ENCODE measurements at regions not wholly inside any gene's neighbourhood (a gene's known extent, or its start where the extent isn't known, plus 50 kb on each side); places are given as distances from the start of the nearest gene placed in this dataset.

DNA sequence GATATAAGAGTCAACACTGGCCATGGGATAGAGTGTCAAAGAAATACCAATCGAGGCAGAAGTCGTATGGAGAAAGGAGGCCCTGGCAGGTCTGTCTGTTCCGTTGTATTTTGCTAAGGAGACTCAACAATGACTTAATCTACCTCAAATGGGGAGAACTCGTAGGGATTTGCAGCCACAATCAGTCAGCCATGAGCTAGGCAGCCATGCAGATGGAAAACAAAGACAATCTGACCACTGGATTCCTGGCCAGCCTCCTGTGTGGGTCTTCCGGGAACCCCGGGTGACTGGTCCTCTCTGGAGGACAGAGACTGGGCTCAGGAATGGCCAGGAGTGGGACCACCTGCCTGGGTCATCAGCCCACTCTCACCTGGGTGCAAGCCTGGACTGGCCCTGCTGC lies 167.8 kb downstream of the ETS2 start:
- BruUV-seq (replicated peaks), result no TSS peak
- ATAC-seq, result no peak
- Histone ChIP-seq H3K4me1 (ENCODE audit: control insufficient read depth, insufficient read depth, low read length) (no peaks in the 10 kb centered on the region), H3K9me3 (ENCODE audit: control insufficient read depth, insufficient read depth, low read depth, low read length) (no peaks in the 10 kb centered on the region), H3K27ac (ENCODE audit: low read length) (no peak overlapping the region), H3K27me3 (ENCODE audit: control insufficient read depth, insufficient read depth, low read length) (no peaks in the 10 kb centered on the region), H3K36me3 (ENCODE audit: control insufficient read depth, insufficient read depth, low read length) (no peaks in the 10 kb centered on the region), H3K4me3 (ENCODE audit: low read depth in 2 of 2, low read length in 2 of 2) (no peak overlapping the region)
- no peak for DNase-seq (ENCODE audit: low read depth, low spot score)
- intact Hi-C loops (cut with micrococcal nuclease; ENCODE audit: unreplicated experiment) (no loop called here), in situ Hi-C loops (cut with HindIII; ENCODE audit: low pct_unique_long_range_greater_than_20kb, low sequenced_read_pairs) (no loop called here)
- ChIA-PET POLR2A (no interaction called here), CTCF (no interaction called here)
- TF ChIP-seq POLR2AphosphoS5 (IDR thresholded peaks at IDR 0.05; ENCODE audit: low read depth, low read length), result no peak
- TF ChIP-seq SIN3A (IDR thresholded peaks at IDR 0.05; ENCODE audit: borderline replicate concordance, insufficient read depth, low read depth, low read length), result no peak
- TF ChIP-seq, protein P1, sequence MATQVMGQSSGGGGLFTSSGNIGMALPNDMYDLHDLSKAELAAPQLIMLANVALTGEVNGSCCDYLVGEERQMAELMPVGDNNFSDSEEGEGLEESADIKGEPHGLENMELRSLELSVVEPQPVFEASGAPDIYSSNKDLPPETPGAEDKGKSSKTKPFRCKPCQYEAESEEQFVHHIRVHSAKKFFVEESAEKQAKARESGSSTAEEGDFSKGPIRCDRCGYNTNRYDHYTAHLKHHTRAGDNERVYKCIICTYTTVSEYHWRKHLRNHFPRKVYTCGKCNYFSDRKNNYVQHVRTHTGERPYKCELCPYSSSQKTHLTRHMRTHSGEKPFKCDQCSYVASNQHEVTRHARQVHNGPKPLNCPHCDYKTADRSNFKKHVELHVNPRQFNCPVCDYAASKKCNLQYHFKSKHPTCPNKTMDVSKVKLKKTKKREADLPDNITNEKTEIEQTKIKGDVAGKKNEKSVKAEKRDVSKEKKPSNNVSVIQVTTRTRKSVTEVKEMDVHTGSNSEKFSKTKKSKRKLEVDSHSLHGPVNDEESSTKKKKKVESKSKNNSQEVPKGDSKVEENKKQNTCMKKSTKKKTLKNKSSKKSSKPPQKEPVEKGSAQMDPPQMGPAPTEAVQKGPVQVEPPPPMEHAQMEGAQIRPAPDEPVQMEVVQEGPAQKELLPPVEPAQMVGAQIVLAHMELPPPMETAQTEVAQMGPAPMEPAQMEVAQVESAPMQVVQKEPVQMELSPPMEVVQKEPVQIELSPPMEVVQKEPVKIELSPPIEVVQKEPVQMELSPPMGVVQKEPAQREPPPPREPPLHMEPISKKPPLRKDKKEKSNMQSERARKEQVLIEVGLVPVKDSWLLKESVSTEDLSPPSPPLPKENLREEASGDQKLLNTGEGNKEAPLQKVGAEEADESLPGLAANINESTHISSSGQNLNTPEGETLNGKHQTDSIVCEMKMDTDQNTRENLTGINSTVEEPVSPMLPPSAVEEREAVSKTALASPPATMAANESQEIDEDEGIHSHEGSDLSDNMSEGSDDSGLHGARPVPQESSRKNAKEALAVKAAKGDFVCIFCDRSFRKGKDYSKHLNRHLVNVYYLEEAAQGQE (IDR thresholded peaks at IDR 0.05; ENCODE audit: insufficient read depth in 1 of 2, low read depth in 2 of 2, low read length in 1 of 2), result no peak
- TF ChIP-seq, protein P2, sequence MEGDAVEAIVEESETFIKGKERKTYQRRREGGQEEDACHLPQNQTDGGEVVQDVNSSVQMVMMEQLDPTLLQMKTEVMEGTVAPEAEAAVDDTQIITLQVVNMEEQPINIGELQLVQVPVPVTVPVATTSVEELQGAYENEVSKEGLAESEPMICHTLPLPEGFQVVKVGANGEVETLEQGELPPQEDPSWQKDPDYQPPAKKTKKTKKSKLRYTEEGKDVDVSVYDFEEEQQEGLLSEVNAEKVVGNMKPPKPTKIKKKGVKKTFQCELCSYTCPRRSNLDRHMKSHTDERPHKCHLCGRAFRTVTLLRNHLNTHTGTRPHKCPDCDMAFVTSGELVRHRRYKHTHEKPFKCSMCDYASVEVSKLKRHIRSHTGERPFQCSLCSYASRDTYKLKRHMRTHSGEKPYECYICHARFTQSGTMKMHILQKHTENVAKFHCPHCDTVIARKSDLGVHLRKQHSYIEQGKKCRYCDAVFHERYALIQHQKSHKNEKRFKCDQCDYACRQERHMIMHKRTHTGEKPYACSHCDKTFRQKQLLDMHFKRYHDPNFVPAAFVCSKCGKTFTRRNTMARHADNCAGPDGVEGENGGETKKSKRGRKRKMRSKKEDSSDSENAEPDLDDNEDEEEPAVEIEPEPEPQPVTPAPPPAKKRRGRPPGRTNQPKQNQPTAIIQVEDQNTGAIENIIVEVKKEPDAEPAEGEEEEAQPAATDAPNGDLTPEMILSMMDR (IDR thresholded peaks at IDR 0.05), result no peak
- TF ChIP-seq TCF7L2 (IDR thresholded peaks at IDR 0.05; ENCODE audit: low read depth, low read length), result no peak

GRCh38 chr21:38972078-38972477 lies 166.3 kb downstream of the ETS2 start:
- no peaks in the 10 kb centered on the region for H3K27me3 ChIP-seq (ENCODE audit: control insufficient read depth, insufficient read depth, low read length)
- no peak for DNase-seq (ENCODE audit: low read depth, low spot score)
- ChIA-PET POLR2A (no interaction called here), CTCF (no interaction called here)
- no peak overlapping the region for H3K27ac ChIP-seq (ENCODE audit: low read length)
- TF ChIP-seq POLR2AphosphoS5 (IDR thresholded peaks at IDR 0.05; ENCODE audit: low read depth, low read length), result no peak
- TF ChIP-seq, protein P1 (IDR thresholded peaks at IDR 0.05; ENCODE audit: insufficient read depth in 1 of 2, low read depth in 2 of 2, low read length in 1 of 2), result no peak
- TF ChIP-seq, protein P2 (IDR thresholded peaks at IDR 0.05), result no peak
- no peak for TF ChIP-seq TCF7L2 (IDR thresholded peaks at IDR 0.05; ENCODE audit: low read depth, low read length)
- TF ChIP-seq SIN3A (IDR thresholded peaks at IDR 0.05; ENCODE audit: borderline replicate concordance, insufficient read depth, low read depth, low read length), result no peak
- BruUV-seq (replicated peaks), result no TSS peak
- intact Hi-C loops (cut with micrococcal nuclease; ENCODE audit: unreplicated experiment), result no loop called here
- no peak for ATAC-seq
- H3K4me3 ChIP-seq (ENCODE audit: low read depth in 2 of 2, low read length in 2 of 2), result no peak overlapping the region
- in situ Hi-C loops (cut with HindIII; ENCODE audit: low pct_unique_long_range_greater_than_20kb, low sequenced_read_pairs), result no loop called here
- no peaks in the 10 kb centered on the region for H3K36me3 ChIP-seq (ENCODE audit: control insufficient read depth, insufficient read depth, low read length)
- no peaks in the 10 kb centered on the region for H3K9me3 ChIP-seq (ENCODE audit: control insufficient read depth, insufficient read depth, low read depth, low read length)
- no peaks in the 10 kb centered on the region for H3K4me1 ChIP-seq (ENCODE audit: control insufficient read depth, insufficient read depth, low read length)
